NCI-H1105 (cell line): ENCODE measurements at regions not wholly inside any gene's neighbourhood (a gene's known extent, or its start where the extent isn't known, plus 50 kb on each side); places are given as distances from the start of the nearest gene placed in this dataset.
A peak's percentile ranks its signal among the peaks of the same experiment; 100 is the strongest.
"Not testable (repeated sequence)": the region's sequence is repeated elsewhere in the genome, so short reads cannot be mapped to it uniquely, and the experiment has no call there.

ENCODE experiments used
- DNase-seq: peaks from one replicate; lab custom pipeline; 2025; lab: John Stamatoyannopoulos, UW

GRCh38 chr4:123217664-123218063 is 178.9 kb upstream of the SPRY1 start:
- no peak for DNase-seq

GRCh38 chr4:123218981-123219380 is 177.6 kb upstream of the SPRY1 start:
- no peak for DNase-seq

- DNase-seq = no peak
These were observed 167.3 kb upstream of the SPRY1 start for GRCh38 chr4:123229286-123229685.

GRCh38 chr4:123230061-123230460 is 166.5 kb upstream of the SPRY1 start:
- no peak for DNase-seq

- no peak for DNase-seq
These were observed 164.2 kb upstream of the SPRY1 start for GRCh38 chr4:123232439-123232838.

GRCh38 chr4:123233136-123233768 is 163.3 kb upstream of the SPRY1 start:
- no peak for DNase-seq

- DNase-seq = no peak
These were observed 161.6 kb upstream of the SPRY1 start for GRCh38 chr4:123234955-123235354.

GRCh38 chr4:123235431-123235830 is 161.2 kb upstream of the SPRY1 start:
- no peak for DNase-seq

GRCh38 chr4:123236606-123237005 is 160.0 kb upstream of the SPRY1 start:
- no peak for DNase-seq

- not testable (repeated sequence) for DNase-seq
These were observed 156.3 kb upstream of the SPRY1 start for GRCh38 chr4:123240286-123240685.

- not testable (repeated sequence) for DNase-seq
These were observed 153.4 kb upstream of the SPRY1 start for GRCh38 chr4:123243220-123243619.

- DNase-seq = no peak
These were observed 152.5 kb upstream of the SPRY1 start for GRCh38 chr4:123244137-123244536.

- DNase-seq = no peak
These were observed 150.5 kb upstream of the SPRY1 start for GRCh38 chr4:123246085-123246484.

GRCh38 chr4:123248085-123248659 is 148.4 kb upstream of the SPRY1 start:
- DNase-seq = no peak

- DNase-seq = no peak
These were observed 146.8 kb upstream of the SPRY1 start for GRCh38 chr4:123249821-123250220.

- DNase-seq = peak; percentile 46
These were observed 145.8 kb upstream of the SPRY1 start for GRCh38 chr4:123250843-123251242.

GRCh38 chr4:123255971-123256370 is 140.6 kb upstream of the SPRY1 start:
- no peak for DNase-seq

GRCh38 chr4:123256901-123257300 is 139.7 kb upstream of the SPRY1 start:
- DNase-seq = no peak

- no peak for DNase-seq
These were observed 139.0 kb upstream of the SPRY1 start for GRCh38 chr4:123257591-123257990.

- no peak for DNase-seq
These were observed 136.6 kb upstream of the SPRY1 start for GRCh38 chr4:123259676-123260646.

GRCh38 chr4:123260653-123261052 is 135.9 kb upstream of the SPRY1 start:
- no peak for DNase-seq

- DNase-seq = no peak
These were observed 134.5 kb upstream of the SPRY1 start for GRCh38 chr4:123262080-123262479.

- DNase-seq = no peak
These were observed 131.2 kb upstream of the SPRY1 start for GRCh38 chr4:123265443-123265842.
